ENCODE measurements at regions not wholly inside any gene's neighbourhood (a gene's known extent, or its start where the extent isn't known, plus 50 kb on each side); places are given as distances from the start of the nearest gene placed in this dataset.

GRCh38 chr12:129959889-129960288, 56.1 kb upstream of the TMEM132D start:
- H3K4me1 ChIP-seq: peaks cover 0 to 9% (median 0%) of the 10 kb centered on the region in 10 experiments; a peak in 1 of 20 replicates
- no peaks in the 10 kb centered on the region for H3K9me3 ChIP-seq (replicated peaks in 1 of 11)
- H4K20me1 ChIP-seq: no peaks in the 10 kb centered on the region
- H3K4me2 ChIP-seq: no peak overlapping the region
- no peak overlapping the region for H3K4me3 ChIP-seq
- no peak overlapping the region for H3K27ac ChIP-seq
- H3K36me3 ChIP-seq: no peaks in the 10 kb centered on the region
- no peak overlapping the region for H3K9ac ChIP-seq
- TF ChIP-seq Cebpa-rat (IDR thresholded peaks at IDR 0.05): no peak
- no peaks in the 10 kb centered on the region for H3K27me3 ChIP-seq

- no peak overlapping the region for H3K4me2 ChIP-seq
- H3K4me1 ChIP-seq: peaks cover 0 to 5% (median 0%) of the 10 kb centered on the region in 10 experiments; a peak in 1 of 20 replicates
- no peak overlapping the region for H3K4me3 ChIP-seq
- H3K27ac ChIP-seq: no peak overlapping the region
- H4K20me1 ChIP-seq: no peaks in the 10 kb centered on the region
- no peak for TF ChIP-seq Cebpa-rat (IDR thresholded peaks at IDR 0.05)
- no peaks in the 10 kb centered on the region for H3K9me3 ChIP-seq (replicated peaks in 1 of 11)
- H3K9ac ChIP-seq: no peak overlapping the region
- no peaks in the 10 kb centered on the region for H3K36me3 ChIP-seq
- H3K27me3 ChIP-seq: no peaks in the 10 kb centered on the region
Observed at GRCh38 chr12:129961091-129961490, 57.3 kb upstream of the TMEM132D start.

GRCh38 chr12:129961856-129962255, 58.0 kb upstream of the TMEM132D start:
- no peaks in the 10 kb centered on the region for H3K36me3 ChIP-seq
- no peaks in the 10 kb centered on the region for H3K9me3 ChIP-seq (replicated peaks in 1 of 11)
- TF ChIP-seq Cebpa-rat (IDR thresholded peaks at IDR 0.05): no peak
- no peak overlapping the region for H3K27ac ChIP-seq
- H3K4me1 ChIP-seq: peaks cover 0 to 5% (median 0%) of the 10 kb centered on the region in 10 experiments; a peak in 1 of 20 replicates
- no peak overlapping the region for H3K9ac ChIP-seq
- no peak overlapping the region for H3K4me2 ChIP-seq
- H3K27me3 ChIP-seq: no peaks in the 10 kb centered on the region
- H3K4me3 ChIP-seq: no peak overlapping the region
- no peaks in the 10 kb centered on the region for H4K20me1 ChIP-seq

- H3K4me1 ChIP-seq: no peaks in the 10 kb centered on the region
- TF ChIP-seq Cebpa-rat (IDR thresholded peaks at IDR 0.05): no peak
- no peaks in the 10 kb centered on the region for H3K9me3 ChIP-seq (replicated peaks in 1 of 11)
- H3K27me3 ChIP-seq: no peaks in the 10 kb centered on the region
- H4K20me1 ChIP-seq: no peaks in the 10 kb centered on the region
- H3K9ac ChIP-seq: no peak overlapping the region
- H3K4me2 ChIP-seq: no peak overlapping the region
- no peaks in the 10 kb centered on the region for H3K36me3 ChIP-seq
- no peak overlapping the region for H3K4me3 ChIP-seq
- no peak overlapping the region for H3K27ac ChIP-seq
Observed at GRCh38 chr12:129964300-129964699, 60.5 kb upstream of the TMEM132D start.

GRCh38 chr12:129964826-129965457, 61.1 kb upstream of the TMEM132D start:
- Histone ChIP-seq H3K4me1 (no peaks in the 10 kb centered on the region), H3K9me3 (replicated peaks in 1 of 11) (no peaks in the 10 kb centered on the region), H4K20me1 (no peaks in the 10 kb centered on the region), H3K27me3 (no peaks in the 10 kb centered on the region), H3K9ac (no peak overlapping the region), H3K4me2 (no peak overlapping the region), H3K36me3 (no peaks in the 10 kb centered on the region), H3K4me3 (no peak overlapping the region), H3K27ac (no peak overlapping the region)
- TF ChIP-seq Cebpa-rat (IDR thresholded peaks at IDR 0.05): no peak

- Histone ChIP-seq H3K4me3 (no peak overlapping the region), H3K4me1 (no peaks in the 10 kb centered on the region), H3K27me3 (no peaks in the 10 kb centered on the region), H3K36me3 (no peaks in the 10 kb centered on the region), H3K4me2 (no peak overlapping the region), H4K20me1 (no peaks in the 10 kb centered on the region), H3K9ac (no peak overlapping the region), H3K9me3 (replicated peaks in 1 of 11) (no peaks in the 10 kb centered on the region), H3K27ac (no peak overlapping the region)
- no peak for TF ChIP-seq Cebpa-rat (IDR thresholded peaks at IDR 0.05)
Observed at GRCh38 chr12:129966146-129966995, 62.5 kb upstream of the TMEM132D start.

GRCh38 chr12:129971721-129972120, 67.9 kb upstream of the TMEM132D start:
- Histone ChIP-seq H3K9ac (no peak overlapping the region), H3K4me2 (no peak overlapping the region), H3K9me3 (replicated peaks in 1 of 11) (no peaks in the 10 kb centered on the region), H3K4me3 (no peak overlapping the region), H3K27ac (no peak overlapping the region), H3K27me3 (no peaks in the 10 kb centered on the region), H4K20me1 (no peaks in the 10 kb centered on the region), H3K36me3 (no peaks in the 10 kb centered on the region), H3K4me1 (no peaks in the 10 kb centered on the region)
- TF ChIP-seq Cebpa-rat (IDR thresholded peaks at IDR 0.05): no peak

- no peaks in the 10 kb centered on the region for H3K36me3 ChIP-seq
Observed at GRCh38 chr12:129973236-129973961, 69.6 kb upstream of the TMEM132D start.

GRCh38 chr12:129984106-129984505, 80.3 kb upstream of the TMEM132D start:
- H3K9ac ChIP-seq: no peak overlapping the region
- H4K20me1 ChIP-seq: no peaks in the 10 kb centered on the region
- H3K27me3 ChIP-seq: no peaks in the 10 kb centered on the region
- no peak overlapping the region for H3K27ac ChIP-seq
- H3K4me1 ChIP-seq: no peaks in the 10 kb centered on the region
- H3K4me3 ChIP-seq: no peak overlapping the region
- H3K36me3 ChIP-seq: no peaks in the 10 kb centered on the region
- H3K4me2 ChIP-seq: no peak overlapping the region
- TF ChIP-seq Cebpa-rat (IDR thresholded peaks at IDR 0.05): no peak
- H3K9me3 ChIP-seq (replicated peaks in 1 of 11): peaks cover 0 to 23% (median 8%) of the 10 kb centered on the region in 11 experiments; a peak in 9 of 22 replicates

More at GRCh38 chr12:129973236-129973961, 69.6 kb upstream of the TMEM132D start:
- Histone ChIP-seq H3K9ac (no peak overlapping the region), H3K4me1 (no peaks in the 10 kb centered on the region), H3K4me3 (no peak overlapping the region), H3K4me2 (no peak overlapping the region), H3K9me3 (replicated peaks in 1 of 11) (no peaks in the 10 kb centered on the region), H3K27me3 (no peaks in the 10 kb centered on the region), H3K27ac (no peak overlapping the region), H4K20me1 (no peaks in the 10 kb centered on the region)
- no peak for TF ChIP-seq Cebpa-rat (IDR thresholded peaks at IDR 0.05)
